DMS153 treated with DMSO at 0.1 percent for 48 hours (cell line): ENCODE measurements at regions not wholly inside any gene's neighbourhood (a gene's known extent, or its start where the extent isn't known, plus 50 kb on each side); places are given as distances from the start of the nearest gene placed in this dataset.

Source experiments
- DNase-seq: peaks from one replicate; lab custom pipeline; 2025; ENCODE audit not compliant: unreplicated experiment; lab: John Stamatoyannopoulos, UW

DNA sequence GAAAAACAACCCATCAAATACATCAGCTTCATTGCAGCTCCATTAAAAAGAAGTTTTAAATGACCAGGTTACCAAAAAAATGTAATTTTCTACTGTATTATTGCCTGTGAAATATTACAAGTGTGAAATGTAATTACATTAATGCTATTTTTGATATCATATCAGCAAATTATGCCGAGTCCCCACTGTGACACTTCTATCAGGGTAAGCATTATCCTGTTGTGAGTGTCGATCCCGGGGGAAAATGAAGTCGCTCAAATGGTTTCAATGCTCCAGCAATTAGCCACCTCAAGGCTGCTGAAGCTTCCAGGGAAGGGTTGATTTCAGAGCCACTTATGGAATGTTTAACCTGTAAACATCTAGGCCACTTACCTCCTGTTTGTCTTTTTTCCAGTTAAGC lies 70.4 kb downstream of the RCN1 start:
- no peak for DNase-seq

DNA sequence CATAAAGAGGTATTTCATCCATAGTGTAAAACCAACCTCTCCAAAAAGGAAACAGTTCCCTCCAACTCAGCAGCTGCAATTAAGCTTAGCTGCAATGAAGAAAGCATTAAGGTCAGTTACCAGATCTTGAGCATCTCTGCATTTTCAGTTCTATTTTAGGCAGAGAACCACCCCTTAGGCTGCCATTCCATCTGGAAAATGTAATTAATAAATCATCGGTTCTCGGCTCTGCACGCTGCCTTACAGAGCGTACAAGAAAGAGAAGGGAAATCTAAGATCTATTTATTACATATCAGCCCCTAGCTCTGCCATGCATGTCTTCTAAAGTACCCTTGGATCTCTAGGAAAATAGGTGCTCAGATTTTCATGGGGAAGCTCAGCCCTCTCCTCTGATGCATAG lies 71.5 kb downstream of the RCN1 start:
- DNase-seq = no peak

DNA sequence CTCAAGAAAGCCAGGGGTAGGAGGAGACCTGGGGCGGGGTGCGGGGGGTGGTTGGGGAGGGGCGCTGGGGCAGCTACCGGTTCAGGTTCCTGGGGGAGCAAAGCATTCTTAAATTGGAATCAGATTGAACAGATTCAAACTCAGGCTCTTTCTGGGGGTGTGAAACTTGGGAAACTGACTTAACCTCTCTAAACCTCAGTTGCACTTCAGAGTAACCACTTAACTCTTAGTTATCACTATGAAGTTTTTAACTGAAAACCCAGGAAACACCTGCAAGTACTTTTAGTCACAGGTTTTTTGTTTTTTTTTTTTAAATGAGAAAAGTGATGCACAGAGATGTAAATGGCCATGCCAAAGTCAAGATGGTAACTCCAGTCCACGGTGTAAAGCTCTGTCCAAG lies 72.0 kb downstream of the RCN1 start:
- DNase-seq = no peak

DNA sequence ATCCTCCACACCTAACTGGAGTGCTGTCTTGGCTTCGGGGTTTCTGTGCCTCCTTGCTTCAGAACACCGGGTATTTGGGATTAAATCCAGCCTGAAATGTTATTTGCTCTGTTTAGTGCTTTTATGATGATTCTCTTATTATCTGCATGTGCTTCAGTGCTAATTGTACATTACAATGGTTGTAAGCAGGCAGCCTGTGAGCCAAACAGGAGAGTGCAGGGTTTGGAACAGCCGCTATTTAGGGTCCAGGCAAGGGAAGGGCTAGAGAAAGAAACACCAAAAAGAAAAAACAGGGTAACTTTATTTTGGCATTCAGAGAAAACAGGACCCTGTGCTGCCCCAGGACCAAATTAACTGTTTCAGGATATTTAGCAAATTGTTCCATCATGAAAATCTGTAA lies 72.7 kb downstream of the RCN1 start:
- no peak for DNase-seq

DNA sequence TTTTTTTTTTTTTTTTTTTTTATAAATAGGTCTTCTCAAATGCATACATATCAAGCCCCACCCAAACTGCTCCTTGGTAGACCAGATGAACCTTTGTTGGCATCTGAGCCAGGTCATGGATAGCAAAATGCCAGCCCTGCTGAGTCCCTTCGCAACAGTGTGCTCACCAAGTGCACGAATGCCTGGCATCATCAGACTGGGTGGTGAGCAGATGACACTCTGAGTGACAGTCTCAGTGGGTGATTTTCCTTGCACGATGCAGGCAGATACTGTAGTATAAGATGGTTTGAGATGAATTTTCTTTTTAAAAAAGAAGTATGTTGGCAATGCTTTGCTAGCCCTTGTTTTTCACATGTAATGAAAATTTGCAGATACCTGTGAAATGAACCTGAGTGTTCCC lies 74.0 kb downstream of the RCN1 start:
- DNase-seq = no peak

DNA sequence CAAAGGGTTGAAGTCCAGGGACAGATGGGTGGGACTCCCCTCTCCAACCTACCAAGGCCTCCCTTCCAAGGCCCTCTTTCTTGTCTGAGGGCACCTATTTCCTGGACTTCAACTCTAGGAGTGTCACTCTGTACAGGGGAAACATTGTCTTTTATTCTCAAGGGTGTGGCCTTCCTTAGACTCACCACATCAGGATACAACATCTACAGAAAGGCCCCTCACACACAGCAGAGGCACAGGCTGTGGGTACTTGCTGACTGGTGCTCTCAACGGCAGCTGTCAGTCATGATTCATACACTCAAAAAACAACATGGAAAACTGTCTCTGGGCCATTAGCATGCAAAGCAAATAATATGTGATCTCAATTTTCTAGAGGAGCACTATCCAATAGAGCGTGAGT lies 78.0 kb downstream of the RCN1 start:
- DNase-seq = no peak

DNA sequence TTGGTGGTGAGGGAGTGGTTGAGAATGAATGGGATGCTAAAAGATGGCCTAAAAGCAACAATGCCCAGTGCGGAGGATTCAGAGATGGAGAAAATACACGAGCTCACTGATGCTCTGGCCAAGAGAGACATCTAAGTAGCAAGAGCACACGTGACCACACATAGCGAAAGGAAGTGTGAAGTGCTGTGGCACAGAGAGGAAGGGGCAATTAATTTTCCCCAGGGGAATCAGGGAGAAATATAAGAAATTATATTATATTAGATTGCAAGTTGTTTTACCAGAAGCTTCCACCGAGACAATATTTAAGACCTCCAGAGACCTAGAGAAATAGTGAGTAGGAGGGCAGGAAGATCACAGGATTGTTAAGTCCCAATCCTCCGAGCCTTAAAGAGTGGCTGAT lies 80.6 kb downstream of the RCN1 start:
- DNase-seq = no peak

DNA sequence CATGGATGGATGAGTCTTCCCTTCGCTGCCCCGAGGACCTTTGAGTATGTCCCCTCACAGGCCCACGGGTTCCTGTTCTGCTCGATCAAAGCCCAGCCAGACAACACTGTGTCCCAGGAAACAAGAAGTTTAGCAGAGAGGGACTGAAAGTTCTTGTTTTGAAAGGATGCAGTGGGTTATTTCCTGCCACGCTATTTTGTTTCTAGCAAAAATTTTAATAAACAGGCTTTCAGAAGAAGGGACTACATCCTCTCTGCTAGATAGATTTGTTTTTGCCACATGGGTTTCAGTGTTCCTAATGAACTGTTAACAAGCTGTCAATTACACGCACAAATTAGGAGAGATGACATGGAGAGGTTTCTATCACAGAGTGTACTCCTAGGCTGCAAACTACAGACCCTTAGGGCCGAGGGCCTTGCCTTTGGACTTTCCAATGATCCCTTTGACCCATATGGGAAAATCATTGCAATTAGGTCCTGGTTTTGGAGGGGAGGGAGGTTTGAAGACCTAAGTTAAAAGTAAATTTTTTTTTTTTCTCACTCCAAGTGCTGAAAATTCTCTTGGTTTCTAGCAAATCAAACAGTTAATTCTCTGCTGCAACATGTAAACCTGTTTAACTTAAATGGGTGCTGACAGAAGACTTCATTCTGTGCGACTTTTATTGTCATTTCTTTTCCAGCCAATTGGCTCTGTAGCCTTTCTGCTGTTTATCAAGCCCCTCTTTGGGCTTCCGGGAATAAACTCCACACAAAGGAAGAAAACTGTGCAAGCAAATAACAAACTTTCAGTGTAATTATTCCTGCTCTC lies 81.4 kb downstream of the RCN1 start:
- no peak for DNase-seq

DNA sequence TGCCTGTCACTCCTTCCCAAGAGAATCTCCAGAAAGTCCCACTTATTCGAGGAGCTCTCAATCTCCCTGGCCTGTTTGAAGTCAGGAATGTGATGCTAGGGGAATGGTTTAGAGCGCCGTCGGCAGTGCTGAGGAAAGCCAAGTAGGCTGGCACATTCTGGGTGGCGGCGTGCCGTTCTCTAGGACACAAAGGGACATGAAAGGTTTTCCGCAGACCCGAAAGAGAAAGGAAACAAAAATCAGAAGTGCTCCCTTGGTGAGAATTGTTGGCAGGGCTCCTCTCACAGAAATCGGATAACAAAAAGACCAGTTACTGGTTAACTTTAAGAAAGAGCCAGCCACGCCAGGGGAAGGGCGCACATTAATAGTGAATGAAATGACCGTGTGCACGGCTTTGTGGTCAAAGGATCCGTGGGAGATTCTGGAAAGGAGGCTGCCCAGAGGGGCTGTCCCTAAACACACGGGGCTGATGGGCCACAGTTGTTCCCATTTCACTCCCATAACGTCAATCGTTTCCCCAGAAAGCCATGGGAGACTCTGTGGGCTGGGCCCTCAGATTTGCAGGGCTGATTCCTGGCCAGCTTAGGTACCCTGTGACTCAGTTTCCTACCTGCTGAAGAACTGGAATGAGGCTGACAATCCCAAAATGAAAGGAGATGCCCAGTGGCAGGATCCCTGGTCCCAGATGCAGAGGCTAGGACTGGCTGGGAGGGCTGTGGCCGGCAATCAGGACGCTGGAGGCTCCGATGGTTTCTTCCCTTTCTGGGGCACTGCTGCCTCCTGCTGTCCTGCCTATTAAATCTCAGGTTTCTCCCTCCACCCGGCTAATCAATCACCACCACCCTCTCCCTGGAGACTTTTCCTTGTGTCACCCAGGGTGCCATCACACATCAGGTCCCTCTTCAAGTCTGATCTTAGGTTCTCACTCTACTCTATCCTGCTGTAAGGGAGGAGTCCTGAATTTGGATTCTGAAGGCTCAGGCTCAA lies 82.3 kb downstream of the RCN1 start:
- DNase-seq = peak; percentile 25

DNA sequence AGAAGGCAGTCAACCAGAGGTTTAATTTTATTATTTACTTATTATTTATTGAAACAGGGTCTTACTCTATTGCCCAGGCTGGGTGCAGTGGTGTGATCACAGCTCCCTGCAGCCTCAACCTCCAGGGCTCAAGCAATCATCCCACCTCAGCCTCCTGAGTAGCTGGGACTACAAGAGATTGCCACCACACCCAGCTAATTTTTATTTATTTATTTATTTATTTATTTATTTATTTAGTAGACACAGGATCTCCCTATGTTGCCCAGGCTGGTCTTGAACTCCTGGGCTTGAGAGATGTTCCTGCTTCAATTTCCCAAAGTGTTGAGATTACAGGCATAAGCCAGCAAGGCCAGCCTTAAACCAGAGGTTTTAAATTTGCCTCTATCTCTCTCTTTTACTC lies 83.1 kb downstream of the RCN1 start:
- DNase-seq = no peak

DNA sequence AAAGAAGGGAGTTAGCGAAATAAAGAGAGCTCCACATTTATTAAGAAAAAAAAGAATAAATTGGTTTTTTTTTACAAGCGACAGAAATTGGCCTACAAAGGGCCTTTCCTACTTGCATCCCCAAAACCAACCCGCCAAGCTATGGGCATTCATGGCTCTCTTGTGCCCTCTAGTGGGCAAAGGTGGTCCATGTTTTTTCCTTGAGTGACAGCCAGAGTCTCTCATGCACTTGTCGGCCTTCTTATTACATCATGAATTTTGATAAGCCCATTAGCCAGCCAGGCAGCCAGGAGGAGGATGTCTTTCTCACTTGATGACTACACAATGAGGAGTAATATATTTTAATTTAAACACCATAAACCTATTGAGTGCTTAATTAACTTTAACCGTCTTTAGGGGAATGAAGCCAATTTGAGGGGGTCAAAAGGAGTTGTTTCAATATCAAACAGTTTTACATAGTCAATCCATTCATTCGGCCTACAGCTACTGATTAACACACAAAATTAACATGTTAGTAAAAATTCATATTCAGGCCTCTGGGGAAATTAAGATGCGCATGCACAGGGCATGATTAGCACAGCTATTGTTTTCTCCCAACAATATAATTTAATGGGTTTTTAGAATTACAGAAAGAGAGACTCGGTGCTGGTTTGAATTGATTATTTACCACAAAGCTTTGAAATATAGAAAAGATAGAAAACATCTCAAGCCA lies 85.5 kb downstream of the RCN1 start:
- peak; percentile 69 for DNase-seq

DNA sequence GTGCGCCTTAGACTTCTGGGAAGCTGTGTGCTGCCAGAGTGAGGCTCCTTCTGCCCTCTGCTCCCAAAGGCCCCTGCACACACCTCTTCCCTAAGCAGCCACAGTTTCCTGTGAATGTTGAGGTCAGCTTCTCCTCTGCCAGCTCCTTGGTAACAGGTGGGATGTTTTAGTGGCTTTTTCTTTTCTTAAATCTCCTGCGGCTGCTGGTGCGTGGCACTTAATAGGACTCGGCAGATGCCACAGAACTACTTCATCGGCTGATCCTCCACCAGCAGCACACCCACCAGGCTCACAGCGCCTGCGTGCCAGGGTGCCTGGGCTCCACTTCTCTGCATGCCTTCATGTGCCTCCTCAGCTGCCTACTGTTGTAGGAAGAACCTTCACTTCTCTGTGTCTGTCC lies 87.8 kb downstream of the RCN1 start:
- DNase-seq = no peak

DNA sequence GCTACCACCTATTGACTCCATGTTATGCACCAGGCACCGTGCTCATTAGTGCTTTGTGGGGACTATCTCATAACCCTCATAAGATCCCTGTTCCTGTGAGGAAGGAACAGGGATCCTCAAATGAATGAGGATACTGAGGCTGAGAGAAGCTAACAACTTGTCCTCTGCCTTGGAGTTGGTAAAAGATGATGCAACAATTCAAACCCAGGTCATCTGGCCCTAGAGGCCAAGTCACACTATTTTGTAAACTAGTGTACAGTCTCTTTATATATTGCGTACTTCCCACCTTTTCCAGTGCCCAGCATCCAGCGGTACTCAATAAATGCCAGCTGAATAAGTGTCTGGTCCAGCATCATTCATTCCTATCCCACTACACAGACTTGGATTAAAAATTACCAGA lies 92.6 kb downstream of the RCN1 start:
- no peak for DNase-seq

DNA sequence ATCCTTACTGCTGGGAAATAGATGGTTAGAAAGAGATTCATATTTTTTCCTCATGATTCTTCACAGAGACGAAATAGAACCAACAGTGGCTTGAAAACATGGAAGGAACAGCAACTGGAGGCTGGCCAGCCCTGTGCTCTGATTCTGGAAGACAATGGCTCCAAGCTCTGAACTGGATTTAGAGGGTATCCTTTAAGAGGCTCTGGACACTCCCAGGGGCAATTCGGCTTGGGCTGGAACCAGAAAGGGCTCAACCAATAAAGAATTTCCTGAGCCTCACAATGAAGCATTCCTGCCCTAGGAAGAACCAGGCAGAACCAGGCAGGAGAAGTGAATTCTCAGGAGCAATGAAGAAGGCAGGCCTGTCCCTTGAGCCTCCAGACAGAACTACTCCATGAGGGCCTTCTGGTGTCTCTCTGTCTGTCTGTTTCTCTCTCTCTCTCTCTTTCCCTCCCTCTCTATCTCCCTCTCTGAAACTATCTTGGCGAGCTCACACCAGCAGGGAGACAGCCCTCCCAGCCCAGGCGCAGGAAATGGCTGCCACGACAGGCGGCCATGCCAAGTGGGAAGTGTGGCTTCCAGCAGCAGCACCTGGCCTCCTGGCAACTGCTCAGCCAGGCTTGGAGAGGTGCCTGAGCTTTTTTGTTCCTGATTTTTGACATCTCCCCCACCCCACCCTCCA lies 93.3 kb downstream of the RCN1 start:
- DNase-seq = no peak

DNA sequence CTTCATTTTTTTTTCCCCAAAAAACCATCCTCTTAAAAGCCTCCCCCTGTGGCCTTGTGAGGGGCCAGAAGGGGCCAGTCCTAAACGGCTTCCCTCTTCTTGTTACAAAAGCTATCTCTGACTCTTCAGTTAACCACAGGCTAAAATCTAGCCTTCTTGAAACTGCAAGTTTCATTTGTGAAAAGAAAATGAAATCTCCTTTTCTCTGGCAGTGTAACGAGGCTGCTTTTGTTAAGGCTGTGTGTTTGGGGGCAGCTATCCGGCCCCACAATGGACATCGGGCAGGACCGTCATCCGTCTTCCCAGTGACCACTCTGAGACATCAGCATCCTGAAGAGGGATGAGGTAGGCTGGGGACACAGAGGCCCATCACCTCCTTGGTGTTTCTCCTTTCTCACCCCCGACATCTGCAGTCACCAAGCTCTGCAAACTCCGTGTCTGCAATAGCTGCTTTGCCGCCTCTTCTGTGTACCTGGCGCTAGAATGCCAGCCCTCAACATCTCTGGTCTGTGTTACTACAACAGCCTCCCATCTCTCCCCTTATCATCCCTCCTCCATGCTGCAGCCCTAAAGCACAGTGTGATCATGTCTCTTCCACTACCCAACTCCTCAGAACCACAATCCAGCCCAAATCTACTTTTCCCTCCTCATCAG lies 94.0 kb downstream of the RCN1 start:
- DNase-seq = no peak

DNA sequence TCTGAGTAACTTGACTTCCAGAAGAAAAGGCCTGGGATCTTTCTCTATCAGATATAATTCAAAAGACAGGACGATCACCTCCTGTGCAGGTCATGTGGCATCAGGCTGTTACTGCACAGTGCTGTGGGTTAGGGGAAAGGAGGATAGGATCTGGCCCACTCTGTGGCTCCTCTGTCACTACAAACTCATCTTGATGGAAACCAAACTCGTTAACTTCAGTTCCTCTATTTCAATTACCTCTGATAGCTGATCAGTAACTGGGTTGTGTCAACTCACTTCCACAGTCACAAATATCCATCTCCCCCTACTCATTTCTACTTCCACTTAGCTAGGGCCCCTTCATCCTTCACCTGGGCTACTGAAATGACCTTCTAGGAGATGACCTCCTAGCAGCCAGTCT lies 95.2 kb downstream of the RCN1 start:
- no peak for DNase-seq

DNA sequence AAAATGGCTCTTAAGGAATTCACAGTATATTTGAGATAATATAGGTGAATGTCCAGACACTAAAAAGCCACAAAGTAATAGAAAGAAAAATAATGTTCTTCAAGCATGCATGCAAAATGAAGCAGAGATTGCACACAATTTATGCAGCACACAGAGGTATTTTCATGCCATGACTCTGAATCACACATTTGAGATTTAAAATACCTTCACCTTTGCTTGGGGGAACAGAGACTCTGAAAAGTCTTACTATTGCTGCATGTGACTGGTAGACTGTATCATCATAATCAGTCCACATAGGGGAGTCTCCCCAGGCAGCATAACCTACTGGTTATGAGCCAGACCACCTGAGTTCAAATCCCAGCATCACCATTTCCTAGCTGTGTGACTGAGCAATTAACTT lies 96.2 kb downstream of the RCN1 start:
- DNase-seq = no peak

DNA sequence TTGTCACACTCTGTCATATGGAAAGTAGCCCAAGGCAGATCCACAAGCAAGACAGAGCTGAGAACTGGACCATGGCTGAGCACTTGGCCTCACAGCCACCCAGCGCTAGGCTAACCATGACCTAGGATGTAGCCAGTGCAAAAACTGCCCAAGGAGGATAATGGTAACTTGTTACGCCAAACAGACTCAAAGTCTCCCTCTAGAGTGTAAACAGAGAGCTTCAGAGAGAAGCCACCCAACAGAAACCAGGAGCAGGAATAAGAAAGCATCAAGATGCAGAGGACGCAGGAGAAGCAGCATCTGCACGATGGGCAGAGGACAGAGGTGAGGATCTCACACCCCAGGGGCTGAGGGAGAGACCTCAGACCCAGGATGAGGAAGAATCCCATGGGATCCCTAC lies 97.9 kb downstream of the RCN1 start:
- no peak for DNase-seq

DNA sequence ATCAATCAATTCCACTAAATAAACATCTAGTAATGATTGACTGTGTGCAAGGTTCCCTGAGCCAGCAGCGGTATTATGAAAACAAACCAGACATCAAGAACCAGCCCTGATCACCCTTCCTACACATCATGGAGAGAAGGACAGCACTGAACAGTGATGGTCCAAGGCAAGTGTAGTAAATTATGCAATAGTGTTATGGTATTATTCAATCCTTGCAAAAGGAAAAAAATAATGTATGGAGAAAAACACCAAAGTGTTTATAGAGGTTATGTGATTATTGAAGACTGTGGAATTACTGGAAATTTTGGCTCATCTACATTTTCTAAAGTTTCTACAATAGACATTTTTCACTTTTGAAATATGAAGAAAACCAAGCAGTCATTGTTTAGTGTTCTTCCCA lies 105.3 kb downstream of the RCN1 start:
- no peak for DNase-seq

DNA sequence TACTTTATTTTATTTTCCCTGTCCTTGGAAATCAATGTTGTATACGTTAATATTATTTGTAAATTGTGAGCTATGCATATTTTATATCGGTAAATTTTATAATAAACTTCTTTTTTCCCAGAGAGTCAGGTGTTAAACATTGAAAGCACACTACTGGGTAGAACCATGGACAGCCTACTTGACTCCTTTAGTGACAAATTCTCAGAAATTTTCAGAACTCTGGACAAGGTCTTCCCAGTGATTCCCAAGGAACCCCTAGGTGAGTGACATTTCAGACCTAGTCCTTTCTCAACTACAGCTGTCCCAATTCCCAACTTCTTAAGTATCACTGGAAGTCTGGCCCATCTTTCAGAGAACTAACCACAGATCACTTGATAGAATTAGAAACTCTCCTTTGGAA lies 107.2 kb downstream of the RCN1 start:
- no peak for DNase-seq
